ENCODE measurements at regions not wholly inside any gene's neighbourhood (a gene's known extent, or its start where the extent isn't known, plus 50 kb on each side); places are given as distances from the start of the nearest gene placed in this dataset.

DNA sequence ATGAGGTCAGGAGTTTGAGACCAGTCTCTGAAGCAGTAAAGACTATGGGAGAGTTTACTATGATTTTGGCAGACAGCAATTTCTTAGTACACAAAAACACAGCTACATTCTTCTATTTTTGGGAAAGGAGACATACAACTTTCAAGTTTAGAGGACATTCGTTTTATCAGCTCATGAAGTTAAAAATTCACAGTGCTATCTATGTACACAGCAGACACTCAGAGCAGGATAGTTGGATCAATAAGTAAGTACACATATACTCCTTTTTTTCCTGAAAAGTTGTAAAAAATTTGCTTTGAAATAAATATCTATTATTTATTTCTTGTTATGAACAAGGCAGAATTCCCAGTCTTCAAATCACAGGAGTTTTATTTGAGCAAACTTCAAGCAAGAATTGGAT lies 159.7 kb downstream of the SERPINI1 start:
- DNase-seq (ENCODE audit: low spot score) = no peak

- DNase-seq (ENCODE audit: low spot score) = no peak
Measured at GRCh38 chr3:167892205-167892604, 156.7 kb downstream of the SERPINI1 start.

DNA sequence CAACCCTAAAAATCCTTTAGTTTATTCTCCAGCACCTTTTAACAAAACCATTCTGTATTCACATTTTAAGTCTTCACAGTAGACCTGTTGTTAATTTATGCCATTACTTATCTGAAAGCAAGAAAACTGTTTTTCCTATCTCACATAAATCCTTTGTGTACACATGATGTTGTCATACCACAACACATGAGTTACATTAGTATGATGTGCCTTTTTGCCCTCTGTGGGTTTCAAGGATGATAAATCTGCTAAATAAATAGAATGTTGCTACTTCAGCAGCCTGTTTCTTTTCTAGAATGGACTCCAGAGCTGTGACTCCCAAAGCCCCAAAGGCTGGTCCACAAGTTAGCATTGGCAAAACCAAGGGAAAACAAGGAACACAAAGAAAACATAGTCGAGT lies 151.6 kb downstream of the SERPINI1 start:
- no peak for DNase-seq (ENCODE audit: low spot score)

- DNase-seq (ENCODE audit: low spot score) = no peak
Measured at GRCh38 chr3:167886690-167887089, 151.2 kb downstream of the SERPINI1 start.

DNA sequence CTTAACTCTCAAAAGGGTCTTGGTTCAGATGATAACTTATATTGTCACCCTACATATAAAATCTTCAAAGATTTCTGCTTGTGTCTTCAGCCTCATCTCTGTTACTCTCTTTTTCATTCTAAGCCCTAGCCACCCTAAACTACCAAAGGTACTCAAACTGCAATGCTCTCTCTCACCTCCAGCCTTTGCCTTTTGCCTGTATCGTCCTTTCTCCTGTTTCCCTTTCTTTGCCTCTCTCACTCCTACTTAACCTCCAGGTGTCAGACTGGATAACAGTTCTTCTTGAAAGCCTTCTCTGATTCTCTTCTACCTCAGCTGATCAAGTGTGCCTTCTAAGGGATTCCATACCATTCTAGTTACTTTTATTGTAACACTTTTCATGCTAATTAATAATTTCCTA lies 149.8 kb downstream of the SERPINI1 start:
- no peak for DNase-seq (ENCODE audit: low spot score)

GRCh38 chr3:167884481-167884880 lies 149.0 kb downstream of the SERPINI1 start:
- no peak for DNase-seq (ENCODE audit: low spot score)

DNA sequence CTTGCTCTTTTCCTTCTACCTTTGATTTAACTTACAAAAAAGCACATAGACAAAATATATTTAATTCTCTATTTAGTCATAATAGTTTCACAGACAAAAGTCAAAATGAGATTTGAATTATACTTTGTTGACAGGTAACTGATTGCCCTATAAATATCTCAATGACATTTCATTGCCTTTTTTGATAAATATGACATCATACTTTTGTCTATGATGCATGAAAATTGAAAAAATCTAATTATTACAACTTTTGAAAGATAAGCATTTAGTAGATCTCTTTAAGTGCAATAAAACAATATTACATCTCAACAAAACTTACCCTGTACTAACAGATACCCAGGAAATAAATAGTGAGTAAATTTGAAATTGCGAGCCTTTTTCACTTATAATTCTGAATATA lies 147.9 kb downstream of the SERPINI1 start:
- DNase-seq (ENCODE audit: low spot score) = no peak

- DNase-seq (ENCODE audit: low spot score) = peak; percentile 61
Measured at GRCh38 chr3:167882057-167882667, 146.6 kb downstream of the SERPINI1 start.

GRCh38 chr3:167880183-167880582 lies 144.7 kb downstream of the SERPINI1 start:
- DNase-seq (ENCODE audit: low spot score) = no peak

GRCh38 chr3:167876620-167877281 lies 141.2 kb downstream of the SERPINI1 start:
- no peak for DNase-seq (ENCODE audit: low spot score)

Measured in globus pallidus (tissue), 1 donor.